C4-2B (cell line): ENCODE measurements at regions not wholly inside any gene's neighbourhood (a gene's known extent, or its start where the extent isn't known, plus 50 kb on each side); places are given as distances from the start of the nearest gene placed in this dataset.
"Not testable (repeated sequence)": the region's sequence is repeated elsewhere in the genome, so short reads cannot be mapped to it uniquely, and the experiment has no call there.

ENCODE experiments used
- H3K27ac ChIP-seq: fragments of 450-650 bp; 2 replicates; pipeline ENCODE4 v1.5.1; 2017
- ZFX ChIP-seq: fragments of 450-650 bp; IDR thresholded peaks from 2 replicates; pipeline ENCODE4 v1.6.1; 2017
- TF ChIP-seq, protein P1 (sequence below): fragments of 450-650 bp; conservative IDR thresholded peaks from 2 replicates; pipeline ENCODE4 v1.5.1; 2017; ENCODE audit warnings: mild to moderate bottlenecking

DNA sequence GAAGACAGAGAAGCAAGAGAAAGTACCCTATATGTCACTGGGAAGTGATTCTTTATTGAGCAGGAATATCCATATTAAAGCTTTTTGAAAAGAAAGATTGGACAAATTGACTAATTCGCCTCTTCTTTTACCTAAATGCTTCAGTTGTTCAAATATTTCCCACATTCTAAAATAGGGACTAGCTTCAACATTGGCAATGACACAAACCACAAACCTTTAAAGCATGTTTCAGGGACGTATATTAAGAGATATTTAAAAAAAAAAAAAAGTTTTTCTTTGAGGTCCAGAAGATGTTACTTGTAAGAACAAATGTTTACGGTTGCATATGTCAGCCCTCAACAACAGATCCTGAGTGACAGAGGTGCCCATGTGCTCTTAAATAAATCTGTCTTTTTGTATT is 235.0 kb upstream of the NFIA start:
- no peak overlapping the region for H3K27ac ChIP-seq
- TF ChIP-seq, protein P1, sequence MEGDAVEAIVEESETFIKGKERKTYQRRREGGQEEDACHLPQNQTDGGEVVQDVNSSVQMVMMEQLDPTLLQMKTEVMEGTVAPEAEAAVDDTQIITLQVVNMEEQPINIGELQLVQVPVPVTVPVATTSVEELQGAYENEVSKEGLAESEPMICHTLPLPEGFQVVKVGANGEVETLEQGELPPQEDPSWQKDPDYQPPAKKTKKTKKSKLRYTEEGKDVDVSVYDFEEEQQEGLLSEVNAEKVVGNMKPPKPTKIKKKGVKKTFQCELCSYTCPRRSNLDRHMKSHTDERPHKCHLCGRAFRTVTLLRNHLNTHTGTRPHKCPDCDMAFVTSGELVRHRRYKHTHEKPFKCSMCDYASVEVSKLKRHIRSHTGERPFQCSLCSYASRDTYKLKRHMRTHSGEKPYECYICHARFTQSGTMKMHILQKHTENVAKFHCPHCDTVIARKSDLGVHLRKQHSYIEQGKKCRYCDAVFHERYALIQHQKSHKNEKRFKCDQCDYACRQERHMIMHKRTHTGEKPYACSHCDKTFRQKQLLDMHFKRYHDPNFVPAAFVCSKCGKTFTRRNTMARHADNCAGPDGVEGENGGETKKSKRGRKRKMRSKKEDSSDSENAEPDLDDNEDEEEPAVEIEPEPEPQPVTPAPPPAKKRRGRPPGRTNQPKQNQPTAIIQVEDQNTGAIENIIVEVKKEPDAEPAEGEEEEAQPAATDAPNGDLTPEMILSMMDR = no peak

DNA sequence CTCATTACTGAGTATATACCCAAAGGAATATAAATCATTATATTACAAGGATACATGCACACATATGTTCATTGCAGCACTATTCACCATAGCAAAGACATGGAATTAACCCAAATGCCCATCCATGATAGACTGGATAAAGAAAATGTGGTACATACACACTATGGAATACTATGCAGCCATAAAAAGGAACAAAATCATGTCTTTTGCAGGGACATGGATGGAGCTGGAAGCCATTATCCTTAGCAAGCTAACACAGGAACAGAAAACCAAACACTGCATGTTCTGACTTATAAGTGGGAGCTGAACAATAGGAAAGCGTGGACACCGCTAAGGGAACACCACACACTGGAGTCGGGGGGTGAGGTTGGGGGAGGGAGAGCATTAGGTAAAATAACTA is 236.7 kb upstream of the NFIA start:
- H3K27ac ChIP-seq = not testable (repeated sequence)

DNA sequence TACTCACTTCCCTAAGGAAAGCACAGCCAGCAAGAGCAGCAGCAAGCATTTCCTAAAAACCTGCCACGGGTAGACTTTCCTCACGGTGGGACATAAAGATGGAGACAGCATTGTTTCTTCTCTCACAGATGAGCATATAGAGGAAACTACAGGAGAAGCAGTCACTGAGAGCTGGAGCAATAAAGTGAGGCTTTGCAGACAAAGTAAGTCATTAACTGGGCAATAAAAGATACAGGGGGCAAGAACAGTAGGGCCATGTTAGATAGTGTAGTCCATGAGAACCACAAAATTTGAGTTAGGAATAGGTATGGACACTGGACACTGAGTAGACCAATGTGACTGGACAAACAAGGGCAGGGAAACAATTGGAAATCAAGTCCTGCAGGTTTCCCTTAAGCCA is 240.1 kb upstream of the NFIA start:
- TF ChIP-seq, protein P1 = no peak
- no peak for TF ChIP-seq ZFX
- no peak overlapping the region for H3K27ac ChIP-seq

DNA sequence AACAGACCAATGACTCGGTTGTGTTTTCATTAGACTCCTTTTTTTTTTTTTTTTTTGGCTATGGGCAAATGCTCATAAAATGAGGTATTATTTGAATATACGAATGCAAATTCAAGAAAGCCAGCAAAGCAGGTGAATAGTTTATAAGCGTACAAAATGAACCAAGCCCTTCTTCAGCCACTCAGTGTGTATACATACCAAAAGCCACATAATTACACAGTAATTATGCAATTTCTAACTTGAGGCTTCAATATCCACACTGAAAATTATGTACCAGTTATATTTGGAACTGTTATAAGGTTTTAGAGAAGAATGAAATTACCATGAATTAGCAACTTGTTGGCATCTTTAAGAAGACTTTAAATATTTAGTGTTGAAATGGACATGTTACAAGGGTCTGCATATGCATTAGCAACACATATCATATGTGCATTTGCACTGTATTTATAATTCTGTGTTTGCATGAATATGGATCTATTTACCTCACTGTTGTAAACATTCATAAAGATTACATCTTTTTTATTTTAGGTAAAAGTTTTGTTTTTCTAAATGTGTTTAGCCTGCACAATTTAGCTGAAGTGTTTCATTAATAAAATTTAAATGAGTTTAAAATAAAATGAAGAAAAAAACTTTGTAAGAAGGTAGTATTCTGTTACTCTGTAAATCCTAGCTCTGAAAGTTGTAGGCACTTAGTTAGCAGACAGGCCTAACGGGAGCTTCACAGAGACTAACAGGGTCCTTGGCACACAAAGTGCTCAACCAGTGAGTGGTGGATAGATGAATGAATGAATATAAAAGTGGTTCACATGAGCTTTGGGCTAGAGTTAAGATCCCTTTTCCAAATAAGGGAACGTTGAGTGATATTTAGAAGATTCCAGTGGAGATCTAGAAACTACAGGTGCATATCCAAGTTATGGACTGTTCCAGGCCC is 241.0 kb upstream of the NFIA start:
- no peak overlapping the region for H3K27ac ChIP-seq
- TF ChIP-seq, protein P1 = no peak
- no peak for TF ChIP-seq ZFX

DNA sequence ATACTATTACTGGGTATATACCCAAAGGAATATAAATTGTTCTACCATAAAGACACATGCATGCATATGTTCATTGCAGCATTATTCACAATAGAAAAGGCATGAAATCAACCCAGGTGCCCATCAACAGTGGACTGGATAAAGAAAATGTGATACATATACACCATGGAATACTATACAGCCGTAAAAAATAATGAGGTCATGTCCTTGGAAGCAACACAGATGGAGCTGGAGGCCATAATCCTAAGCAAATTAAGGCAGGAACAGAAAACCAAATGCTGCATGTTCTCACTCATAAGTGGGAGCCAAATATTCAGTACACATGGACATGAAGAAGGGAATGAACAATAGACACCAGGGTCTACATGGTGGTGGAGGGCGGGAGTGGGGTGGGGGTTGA is 241.9 kb upstream of the NFIA start:
- not testable (repeated sequence) for H3K27ac ChIP-seq

DNA sequence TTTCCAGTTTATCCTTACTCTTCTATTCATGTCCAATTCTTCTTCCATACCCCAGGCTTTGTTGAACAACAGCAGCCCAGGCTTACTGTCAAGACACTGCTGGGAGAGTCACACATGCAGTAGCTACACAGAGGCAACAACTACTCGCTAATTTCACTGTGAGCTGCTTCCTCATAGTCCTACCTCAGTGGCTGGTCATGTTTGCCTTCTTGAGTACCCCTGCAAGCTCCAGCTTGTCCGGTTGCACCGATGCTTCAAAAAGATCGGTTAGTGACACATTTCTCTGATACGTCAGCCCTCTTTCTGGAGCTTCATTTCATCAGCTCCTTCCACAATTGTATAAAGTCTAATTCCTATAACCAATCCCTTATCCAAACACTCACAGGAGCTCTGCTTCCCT is 246.7 kb upstream of the NFIA start:
- H3K27ac ChIP-seq = no peak overlapping the region
- TF ChIP-seq, protein P1 = no peak

DNA sequence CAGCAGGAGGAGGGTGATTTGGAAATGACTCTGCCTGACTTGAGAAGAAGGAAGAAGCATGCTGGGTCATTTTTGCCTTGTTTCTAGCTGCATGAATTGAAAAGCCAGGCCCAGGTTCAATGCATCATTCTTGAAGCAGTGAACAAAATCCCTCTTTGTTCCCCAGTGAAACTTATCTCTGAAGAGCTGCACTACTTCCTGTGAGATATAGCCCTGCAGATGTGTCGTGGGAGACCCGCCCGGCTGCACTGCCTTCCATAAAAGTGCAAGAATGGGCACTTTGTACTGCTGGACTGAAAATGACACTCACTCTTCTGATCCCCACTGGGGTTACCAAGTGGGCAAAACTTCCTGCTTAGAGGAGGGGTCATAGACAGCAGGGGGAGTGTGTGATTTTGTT is 249.2 kb upstream of the NFIA start:
- no peak for TF ChIP-seq ZFX
- TF ChIP-seq, protein P1 = no peak
- no peak overlapping the region for H3K27ac ChIP-seq

DNA sequence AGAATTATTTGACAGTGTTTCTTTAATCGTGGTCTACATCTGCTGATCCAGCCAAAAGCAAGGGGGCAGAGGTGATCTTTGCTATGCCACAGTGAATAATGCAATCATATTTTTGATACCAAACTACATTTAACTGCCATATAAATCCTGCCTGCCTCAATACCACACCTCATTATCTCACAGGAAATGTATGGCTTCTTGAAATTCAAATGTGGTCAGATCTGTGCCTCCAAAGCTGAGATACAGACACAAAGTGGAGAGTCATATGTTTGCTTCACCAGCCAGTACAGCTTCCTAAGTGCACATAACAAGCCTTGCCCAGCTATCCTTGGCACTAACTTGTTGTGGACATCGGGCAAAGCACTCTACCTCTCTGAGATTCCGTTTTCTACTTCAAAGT is 250.0 kb upstream of the NFIA start:
- H3K27ac ChIP-seq = no peak overlapping the region
- no peak for TF ChIP-seq ZFX
- TF ChIP-seq, protein P1 = no peak
